Adrenal gland (tissue), 5 donors: ENCODE measurements at regions not wholly inside any gene's neighbourhood (a gene's known extent, or its start where the extent isn't known, plus 50 kb on each side); places are given as distances from the start of the nearest gene placed in this dataset.

Experiments used
- CTCF ChIP-seq, 6 experiments: fragments of 450-650 bp in 4 of 6; fragments of 200-600 bp in 2 of 6; sonication (generic) in 1 of 6; IDR thresholded peaks; 1 replicate in 5 of 6; 2 replicates in 1 of 6; pipeline versions ENCODE4 v1.5.1 to v1.8.0; 2016 to 2021; ENCODE audit warnings: antibody characterized with exemption in 6 of 6, mild to moderate bottlenecking in 2 of 6, moderate library complexity in 1 of 6
- POLR2A ChIP-seq, 2 donors: fragments of 450-650 bp; IDR thresholded peaks; one replicate each; pipeline ENCODE4 v1.6.1; 2017; ENCODE audit warnings: antibody characterized with exemption in 2 of 2, mild to moderate bottlenecking in 2 of 2, moderate library complexity in 1 of 2
- donor health status: DM: no; HTN: no; CAD: no.

- TF ChIP-seq POLR2A (IDR thresholded peaks at IDR 0.05) (no peak), CTCF (IDR thresholded peaks at IDR 0.05) (no peak)
Observed at GRCh38 chr20:7387638-7388193, 552.5 kb downstream of the HAO1 start.
